CD4-positive, alpha-beta T cell (primary cell): ENCODE measurements at regions not wholly inside any gene's neighbourhood (a gene's known extent, or its start where the extent isn't known, plus 50 kb on each side); places are given as distances from the start of the nearest gene placed in this dataset.

Source experiments
- ATAC-seq: fragments of 200-7000 bp; cut with Tn5 transposase; one replicate; pipeline ENCODE4 v1.10.0; 2022; ENCODE audit warnings: mild to moderate bottlenecking; ENCODE audit not compliant: poor library complexity
- CTCF ChIA-PET: fragments of 350-600 bp; sonication (Branson Sonifier 250); formaldehyde crosslinking; loops from one replicate; lab custom pipeline; 2021; ENCODE audit warnings: antibody characterized with exemption, inconsistent platforms; lab: Charles Lee
- POLR2A ChIA-PET: fragments of 350-600 bp; sonication (Branson Sonifier 250); formaldehyde crosslinking; loops from one replicate; lab custom pipeline; 2021; ENCODE audit warnings: antibody characterized with exemption, inconsistent platforms; lab: Charles Lee
- DNase-seq, 14 experiments: peaks; one replicate each; pipeline ENCODE4 v3.0.0-alpha.2; 2013 to 2020; ENCODE audit warnings: mixed read lengths in 2 of 14
- H3K27ac ChIP-seq, 2 donors: one replicate each; pipeline versions ENCODE4 v1.5.1 to v1.7.0; 2013; ENCODE audit warnings: low read length in 2 of 2, low read depth in 1 of 2, mild to moderate bottlenecking in 1 of 2
- H3K27me3 ChIP-seq, 2 experiments: 1 replicate in 1 of 2; 2 replicates in 1 of 2; pipeline versions ENCODE4 v1.6.1 to v1.7.0; 2013; ENCODE audit warnings: low read length in 2 of 2, control low read depth in 1 of 2, mild to moderate bottlenecking in 1 of 2, moderate library complexity in 1 of 2; ENCODE audit not compliant: insufficient read depth in 2 of 2, control insufficient read depth in 1 of 2
- H3K36me3 ChIP-seq: one replicate; pipeline ENCODE4 v1.6.1; 2013; ENCODE audit warnings: low read length, control low read depth; ENCODE audit not compliant: insufficient read depth
- H3K4me1 ChIP-seq: one replicate; pipeline ENCODE4 v1.6.1; 2013; ENCODE audit warnings: low read length, control low read depth; ENCODE audit not compliant: insufficient read depth
- H3K4me3 ChIP-seq: one replicate; pipeline ENCODE4 v1.5.1; 2013; ENCODE audit warnings: mild to moderate bottlenecking, low read length, moderate library complexity
- H3K9me3 ChIP-seq, 2 experiments: 1 replicate in 1 of 2; 2 replicates in 1 of 2; pipeline versions ENCODE4 v1.6.1 to v1.7.0; 2013; ENCODE audit warnings: low read length in 2 of 2, mild to moderate bottlenecking in 2 of 2, control low read depth in 1 of 2, moderate library complexity in 1 of 2; ENCODE audit not compliant: control insufficient read depth in 1 of 2, insufficient read depth in 1 of 2
- H3K27ac Mint-ChIP-seq: one replicate; pipeline ENCODE4 v1.8.0; 2020; ENCODE audit warnings: mixed read lengths
- H3K27me3 Mint-ChIP-seq: one replicate; pipeline ENCODE4 v1.8.0; 2021; ENCODE audit warnings: mixed read lengths
- H3K36me3 Mint-ChIP-seq: one replicate; pipeline ENCODE4 v1.8.0; 2021; ENCODE audit warnings: low read depth, mixed read lengths
- H3K4me1 Mint-ChIP-seq: one replicate; pipeline ENCODE4 v1.8.0; 2021; ENCODE audit warnings: low read depth, mixed read lengths
- H3K4me3 Mint-ChIP-seq: one replicate; pipeline ENCODE4 v1.8.0; 2020; ENCODE audit warnings: mild to moderate bottlenecking, mixed read lengths
- H3K9me3 Mint-ChIP-seq: one replicate; pipeline ENCODE4 v1.8.0; 2020; ENCODE audit warnings: mixed read lengths
- CTCF ChIP-seq: fragments of 200-600 bp; IDR thresholded peaks from one replicate; pipeline ENCODE4 v1.8.0; 2022; ENCODE audit warnings: antibody characterized with exemption, mild to moderate bottlenecking
- intact Hi-C, 2 experiments: fragments of 100-400 bp; cut with DNase I in 1 of 2; cut with micrococcal nuclease in 1 of 2; formaldehyde crosslinking; loops; one replicate each; pipeline versions ENCODE4 v1.15.1 to v1.9.0; 2023 to 2025; cut with DNase I, micrococcal nuclease

GRCh38 chr12:132419631-132420246, 70.2 kb upstream of the FBRSL1 start:
- intact Hi-C loops, result loop anchor here in 1 of 2 experiments (10.0 kb wide), 1 partner anchor 135 kb away; no protein-coding TSS in a partner anchor
- no peak overlapping the region for H3K27ac ChIP-seq
- peaks cover 0 to 18% of the 10 kb centered on the region in 2 experiments for H3K9me3 ChIP-seq
- no peaks in the 10 kb centered on the region for H3K36me3 ChIP-seq
- ATAC-seq, result no peak
- H3K9me3 Mint-ChIP-seq, result no peaks in the 10 kb centered on the region
- no peak for TF ChIP-seq CTCF
- ChIA-PET POLR2A (interaction anchor here (0.9 kb wide), 1 partner anchor 10 kb away, joined by 3 read pairs; no protein-coding TSS in a partner anchor), CTCF (interaction anchor here (1.1 kb wide), 1 partner anchor 142 kb away, joined by 7 read pairs; no protein-coding TSS in a partner anchor)
- no peaks in the 10 kb centered on the region for H3K36me3 Mint-ChIP-seq
- H3K27me3 ChIP-seq, result peaks cover 0 to 3% of the 10 kb centered on the region in 2 experiments
- H3K4me1 ChIP-seq, result peaks cover 26% of the 10 kb centered on the region
- DNase-seq, result no peak
- H3K4me3 ChIP-seq, result no peak overlapping the region
- H3K27me3 Mint-ChIP-seq, result no peaks in the 10 kb centered on the region
- H3K4me3 Mint-ChIP-seq, result no peak overlapping the region
- no peak overlapping the region for H3K27ac Mint-ChIP-seq
- H3K4me1 Mint-ChIP-seq, result peaks cover 11% of the 10 kb centered on the region

DNA sequence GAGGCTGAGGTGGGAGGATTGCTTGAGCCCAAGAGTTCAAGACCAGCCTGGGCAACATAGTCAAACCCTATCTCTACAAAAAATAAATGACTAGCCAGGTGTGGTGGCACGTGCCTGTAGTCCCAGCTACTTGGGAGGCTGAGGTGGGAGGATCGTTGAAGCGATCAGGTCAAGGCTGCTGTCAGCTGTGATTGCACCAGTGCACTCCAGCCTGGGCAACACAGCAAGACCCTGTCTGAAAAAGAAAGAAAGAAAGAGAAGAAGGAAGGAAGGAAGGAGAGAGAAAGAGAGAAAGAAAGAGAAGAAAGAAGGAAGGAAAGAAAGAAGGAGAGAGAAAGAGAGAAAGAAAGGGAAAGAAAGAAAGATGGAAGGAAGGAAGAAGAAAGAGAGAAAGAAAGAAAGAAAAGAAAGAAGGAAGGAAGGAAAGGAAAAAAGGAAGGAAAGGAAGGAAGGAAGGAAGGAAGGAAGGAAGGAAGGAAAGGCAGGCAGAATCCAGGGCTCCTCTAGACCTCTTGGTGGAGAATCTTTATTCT, 71.5 kb upstream of the FBRSL1 start:
- intact Hi-C loops, result loop anchor here in 1 of 2 experiments (10.0 kb wide), 1 partner anchor 136 kb away; no protein-coding TSS in a partner anchor
- H3K4me3 Mint-ChIP-seq, result no peak overlapping the region
- Histone ChIP-seq H3K27ac (no peak overlapping the region), H3K36me3 (no peaks in the 10 kb centered on the region), H3K9me3 (peaks cover 0 to 12% of the 10 kb centered on the region in 2 experiments), H3K4me3 (no peak overlapping the region), H3K27me3 (peaks cover 0 to 3% of the 10 kb centered on the region in 2 experiments), H3K4me1 (peaks cover 24% of the 10 kb centered on the region)
- CTCF ChIA-PET, result interaction anchor here (1.2 kb wide), 1 partner anchor 12 kb away, joined by 4 read pairs; no protein-coding TSS in a partner anchor
- no peak for DNase-seq
- no peak for TF ChIP-seq CTCF
- H3K27ac Mint-ChIP-seq, result no peak overlapping the region
- no peak for ATAC-seq
- POLR2A ChIA-PET, result no interaction called here
- H3K4me1 Mint-ChIP-seq, result peaks cover 12% of the 10 kb centered on the region
- no peaks in the 10 kb centered on the region for H3K9me3 Mint-ChIP-seq
- H3K27me3 Mint-ChIP-seq, result no peaks in the 10 kb centered on the region
- H3K36me3 Mint-ChIP-seq, result no peaks in the 10 kb centered on the region

DNA sequence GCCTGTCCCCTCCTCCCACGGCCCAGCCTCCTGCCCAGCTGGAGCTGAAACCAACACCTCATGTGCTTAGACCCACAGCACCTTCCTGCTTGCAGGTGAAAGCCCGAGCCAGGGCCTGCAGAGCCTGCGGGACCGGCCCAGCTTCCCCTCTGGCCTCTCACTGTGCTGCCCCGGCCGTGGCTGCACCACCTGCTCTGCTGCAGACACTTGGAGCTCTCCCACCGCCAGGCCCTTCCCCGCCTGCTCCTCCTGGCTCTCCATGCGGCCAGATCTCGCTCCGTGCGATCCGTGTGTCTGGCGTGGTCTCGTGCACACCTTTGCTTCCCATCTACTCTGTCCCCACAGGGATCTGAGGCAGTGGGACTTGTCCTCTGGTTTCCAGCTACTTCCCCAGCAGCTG, 72.2 kb upstream of the FBRSL1 start:
- intact Hi-C loops, result loop anchor here in 1 of 2 experiments (10.0 kb wide), 1 partner anchor 137 kb away; no protein-coding TSS in a partner anchor
- H3K27ac Mint-ChIP-seq, result no peak overlapping the region
- no peak for DNase-seq
- no peaks in the 10 kb centered on the region for H3K27me3 Mint-ChIP-seq
- H3K27ac ChIP-seq, result no peak overlapping the region
- H3K36me3 Mint-ChIP-seq, result no peaks in the 10 kb centered on the region
- no peak overlapping the region for H3K4me3 ChIP-seq
- no peaks in the 10 kb centered on the region for H3K36me3 ChIP-seq
- H3K9me3 ChIP-seq, result peaks cover 0 to 7% of the 10 kb centered on the region in 2 experiments
- peaks cover 0 to 3% of the 10 kb centered on the region in 2 experiments for H3K27me3 ChIP-seq
- no peak for ATAC-seq
- no peaks in the 10 kb centered on the region for H3K9me3 Mint-ChIP-seq
- peaks cover 8% of the 10 kb centered on the region for H3K4me1 Mint-ChIP-seq
- POLR2A ChIA-PET, result no interaction called here
- H3K4me3 Mint-ChIP-seq, result no peak overlapping the region
- peaks cover 19% of the 10 kb centered on the region for H3K4me1 ChIP-seq
- CTCF ChIA-PET, result no interaction called here
- no peak for TF ChIP-seq CTCF
